Smooth muscle cell (in vitro differentiated cells): ENCODE measurements at regions not wholly inside any gene's neighbourhood (a gene's known extent, or its start where the extent isn't known, plus 50 kb on each side); places are given as distances from the start of the nearest gene placed in this dataset.

ENCODE experiments used
- DNase-seq: peaks from one replicate; lab custom pipeline; 2025; ENCODE audit not compliant: unreplicated experiment; lab: John Stamatoyannopoulos, UW
- H2AFZ ChIP-seq: fragments of 200-600 bp; sonication (generic); 2 replicates; pipeline ENCODE4 v1.6.0; 2016; ENCODE audit warnings: antibody characterized with exemption, low read depth, mild to moderate bottlenecking
- H3F3A ChIP-seq: fragments of 200-600 bp; sonication (generic); 2 replicates; pipeline ENCODE4 v1.6.0; 2017; ENCODE audit warnings: antibody characterized with exemption, low read depth
- H3K27ac ChIP-seq: fragments of 200-600 bp; sonication (generic); 2 replicates; pipeline ENCODE4 v1.5.1; 2016; ENCODE audit warnings: low read depth, mild to moderate bottlenecking
- H3K27me3 ChIP-seq: fragments of 200-600 bp; sonication (generic); 2 replicates; pipeline ENCODE4 v1.6.1; 2016; ENCODE audit warnings: low read depth, mild to moderate bottlenecking
- H3K36me3 ChIP-seq: fragments of 200-600 bp; sonication (generic); 2 replicates; pipeline ENCODE4 v1.5.1; 2016; ENCODE audit warnings: low read depth
- H3K4me1 ChIP-seq: fragments of 200-600 bp; sonication (generic); 2 replicates; pipeline ENCODE4 v1.5.1; 2016; ENCODE audit warnings: low read depth
- H3K4me2 ChIP-seq: fragments of 200-600 bp; sonication (generic); 2 replicates; pipeline ENCODE4 v1.6.0; 2016; ENCODE audit warnings: mild to moderate bottlenecking
- H3K4me3 ChIP-seq: fragments of 200-600 bp; sonication (generic); 2 replicates; pipeline ENCODE4 v1.5.1; 2016; ENCODE audit warnings: mild to moderate bottlenecking
- H3K79me2 ChIP-seq: fragments of 200-600 bp; sonication (generic); 2 replicates; pipeline ENCODE4 v1.6.0; 2016; ENCODE audit warnings: low read depth, mild to moderate bottlenecking
- H3K9ac ChIP-seq: fragments of 200-600 bp; sonication (generic); 2 replicates; pipeline ENCODE4 v1.6.0; 2016; ENCODE audit warnings: low read depth
- H3K9me3 ChIP-seq: fragments of 200-600 bp; sonication (generic); replicated peaks from 2 replicates; pipeline ENCODE4 v1.5.1; 2016; ENCODE audit warnings: low read depth
- H4K20me1 ChIP-seq: fragments of 200-600 bp; sonication (generic); 2 replicates; pipeline ENCODE4 v1.6.0; 2016; ENCODE audit warnings: low read depth
- WGBS: methylation state at CpG from one replicate; pipeline ENCODE4 v1.1.7; 2016; ENCODE audit warnings: low lambda C conversion rate; 5-methylcytosine and 5-hydroxymethylcytosine counted together
- TF ChIP-seq, protein P1 (sequence below): fragments of 200-600 bp; sonication (generic); IDR thresholded peaks from 2 replicates; pipeline ENCODE4 v1.5.1; 2017; ENCODE audit warnings: borderline replicate concordance, mild to moderate bottlenecking, antibody characterized with exemption; ENCODE audit not compliant: insufficient read depth, poor library complexity, severe bottlenecking

DNA sequence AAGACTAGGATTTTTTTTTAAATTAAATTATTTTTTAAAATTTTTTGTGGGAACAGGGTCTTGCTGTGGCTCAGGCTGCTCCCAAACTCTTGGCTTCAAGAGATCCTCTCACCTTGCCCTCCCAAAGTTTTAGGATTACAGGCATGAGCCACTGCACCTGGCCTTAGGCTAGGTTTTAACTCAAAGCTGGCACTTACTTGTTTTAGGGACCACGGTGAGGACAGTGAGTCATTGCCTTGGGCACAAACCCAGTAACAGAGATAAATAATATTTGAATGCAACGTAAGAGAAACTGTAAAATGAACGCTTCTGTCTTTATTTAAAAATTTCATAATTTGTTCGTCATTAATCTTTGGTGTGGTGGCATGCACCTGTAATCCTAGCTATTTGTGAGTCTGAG is 96.6 kb downstream of the GATA3 start:
- no peak for DNase-seq
- H3K79me2 ChIP-seq = no peaks in the 10 kb centered on the region
- no peak overlapping the region for H2AFZ ChIP-seq
- H3K4me3 ChIP-seq = no peak overlapping the region
- 83% methylated on average over 4 of the region's 4 CpGs for WGBS
- TF ChIP-seq, protein P1, sequence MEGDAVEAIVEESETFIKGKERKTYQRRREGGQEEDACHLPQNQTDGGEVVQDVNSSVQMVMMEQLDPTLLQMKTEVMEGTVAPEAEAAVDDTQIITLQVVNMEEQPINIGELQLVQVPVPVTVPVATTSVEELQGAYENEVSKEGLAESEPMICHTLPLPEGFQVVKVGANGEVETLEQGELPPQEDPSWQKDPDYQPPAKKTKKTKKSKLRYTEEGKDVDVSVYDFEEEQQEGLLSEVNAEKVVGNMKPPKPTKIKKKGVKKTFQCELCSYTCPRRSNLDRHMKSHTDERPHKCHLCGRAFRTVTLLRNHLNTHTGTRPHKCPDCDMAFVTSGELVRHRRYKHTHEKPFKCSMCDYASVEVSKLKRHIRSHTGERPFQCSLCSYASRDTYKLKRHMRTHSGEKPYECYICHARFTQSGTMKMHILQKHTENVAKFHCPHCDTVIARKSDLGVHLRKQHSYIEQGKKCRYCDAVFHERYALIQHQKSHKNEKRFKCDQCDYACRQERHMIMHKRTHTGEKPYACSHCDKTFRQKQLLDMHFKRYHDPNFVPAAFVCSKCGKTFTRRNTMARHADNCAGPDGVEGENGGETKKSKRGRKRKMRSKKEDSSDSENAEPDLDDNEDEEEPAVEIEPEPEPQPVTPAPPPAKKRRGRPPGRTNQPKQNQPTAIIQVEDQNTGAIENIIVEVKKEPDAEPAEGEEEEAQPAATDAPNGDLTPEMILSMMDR = no peak
- H3K4me1 ChIP-seq = no peaks in the 10 kb centered on the region
- H3K36me3 ChIP-seq = no peaks in the 10 kb centered on the region
- H3F3A ChIP-seq = no peaks in the 10 kb centered on the region
- no peak overlapping the region for H3K27ac ChIP-seq
- H3K4me2 ChIP-seq = no peak overlapping the region
- no peaks in the 10 kb centered on the region for H4K20me1 ChIP-seq
- no peaks in the 10 kb centered on the region for H3K9me3 ChIP-seq
- no peak overlapping the region for H3K9ac ChIP-seq
- H3K27me3 ChIP-seq = peaks cover 2% of the 10 kb centered on the region

GRCh38 chr10:8156918-8157317 is 102.4 kb downstream of the GATA3 start:
- Histone ChIP-seq H4K20me1 (no peaks in the 10 kb centered on the region), H3K9ac (no peak overlapping the region), H3K79me2 (no peaks in the 10 kb centered on the region), H3K9me3 (no peaks in the 10 kb centered on the region), H3K36me3 (no peaks in the 10 kb centered on the region), H3K4me3 (no peak overlapping the region), H3K4me1 (no peaks in the 10 kb centered on the region), H3K27me3 (peaks cover 5% of the 10 kb centered on the region), H2AFZ (no peak overlapping the region), H3F3A (no peaks in the 10 kb centered on the region), H3K27ac (no peak overlapping the region), H3K4me2 (no peak overlapping the region)
- TF ChIP-seq, protein P1 = no peak
- WGBS = 96% methylated on average over 4 of the region's 4 CpGs
- no peak for DNase-seq

- no peak for DNase-seq
- no peak overlapping the region for H3K4me3 ChIP-seq
- no peaks in the 10 kb centered on the region for H4K20me1 ChIP-seq
- TF ChIP-seq, protein P1 = no peak
- no peaks in the 10 kb centered on the region for H3K9me3 ChIP-seq
- H3K9ac ChIP-seq = no peak overlapping the region
- no peak overlapping the region for H3K4me2 ChIP-seq
- H3K79me2 ChIP-seq = no peaks in the 10 kb centered on the region
- H3F3A ChIP-seq = no peaks in the 10 kb centered on the region
- no peaks in the 10 kb centered on the region for H3K36me3 ChIP-seq
- H2AFZ ChIP-seq = no peak overlapping the region
- no peak overlapping the region for H3K27ac ChIP-seq
- 82% methylated on average over 9 of the region's 9 CpGs for WGBS
- H3K27me3 ChIP-seq = peaks cover 5% of the 10 kb centered on the region
- no peaks in the 10 kb centered on the region for H3K4me1 ChIP-seq
These were observed 103.9 kb downstream of the GATA3 start for GRCh38 chr10:8158193-8159071.
